ENCODE measurements at regions not wholly inside any gene's neighbourhood (a gene's known extent, or its start where the extent isn't known, plus 50 kb on each side); places are given as distances from the start of the nearest gene placed in this dataset.
"Not testable (repeated sequence)": the region's sequence is repeated elsewhere in the genome, so short reads cannot be mapped to it uniquely, and the experiment has no call there.

- DNase-seq: no peak
Observed at GRCh38 chr2:183829931-183830330, 705.7 kb downstream of the NUP35 start.

GRCh38 chr2:183837157-183837556 lies 712.9 kb downstream of the NUP35 start:
- no peak for DNase-seq

- no peak for DNase-seq
Observed at GRCh38 chr2:183838295-183838694, 714.1 kb downstream of the NUP35 start.

GRCh38 chr2:183840061-183840584 lies 715.9 kb downstream of the NUP35 start:
- no peak for DNase-seq

- not testable (repeated sequence) for DNase-seq
Observed at GRCh38 chr2:183849826-183850225, 725.6 kb downstream of the NUP35 start.

GRCh38 chr2:183859129-183859528 lies 734.9 kb downstream of the NUP35 start:
- DNase-seq: no peak

- DNase-seq: no peak
Observed at GRCh38 chr2:183866666-183867065, 731.7 kb upstream of the ZNF804A start.

- peak; percentile 53 for DNase-seq
Observed at GRCh38 chr2:183867206-183867605, 731.1 kb upstream of the ZNF804A start.

- peak; percentile 81 for DNase-seq
Observed at GRCh38 chr2:183868153-183868552, 730.2 kb upstream of the ZNF804A start.

- DNase-seq: peak; percentile 91
Observed at GRCh38 chr2:183868707-183869106, 729.6 kb upstream of the ZNF804A start.

GRCh38 chr2:183872131-183872530 lies 726.2 kb upstream of the ZNF804A start:
- no peak for DNase-seq

- no peak for DNase-seq
Observed at GRCh38 chr2:183881978-183882377, 716.4 kb upstream of the ZNF804A start.

GRCh38 chr2:183892315-183892941 lies 705.9 kb upstream of the ZNF804A start:
- DNase-seq: no peak

- no peak for DNase-seq
Observed at GRCh38 chr2:183898641-183899040, 699.7 kb upstream of the ZNF804A start.

GRCh38 chr2:183901931-183902330 lies 696.4 kb upstream of the ZNF804A start:
- DNase-seq: no peak

- DNase-seq: peak; percentile 14
Observed at GRCh38 chr2:183903026-183903425, 695.3 kb upstream of the ZNF804A start.

- DNase-seq: not testable (repeated sequence)
Observed at GRCh38 chr2:183916041-183916440, 682.3 kb upstream of the ZNF804A start.

- DNase-seq: no peak
Observed at GRCh38 chr2:183919167-183919566, 679.2 kb upstream of the ZNF804A start.

- no peak for DNase-seq
Observed at GRCh38 chr2:183919926-183920325, 678.4 kb upstream of the ZNF804A start.

GRCh38 chr2:183925281-183925680 lies 673.0 kb upstream of the ZNF804A start:
- no peak for DNase-seq

- no peak for DNase-seq
Observed at GRCh38 chr2:183926433-183926832, 671.9 kb upstream of the ZNF804A start.

GRCh38 chr2:183927406-183928325 lies 670.7 kb upstream of the ZNF804A start:
- DNase-seq: no peak

- DNase-seq: no peak
Observed at GRCh38 chr2:183935005-183935404, 663.3 kb upstream of the ZNF804A start.

GRCh38 chr2:183937220-183937619 lies 661.1 kb upstream of the ZNF804A start:
- no peak for DNase-seq
